HL-60 (cell line): ENCODE measurements at regions not wholly inside any gene's neighbourhood (a gene's known extent, or its start where the extent isn't known, plus 50 kb on each side); places are given as distances from the start of the nearest gene placed in this dataset.

Experiments used
- DNase-seq, 2 experiments: peaks; one replicate each; pipeline ENCODE4 v3.0.0-alpha.2; 2010 to 2020; ENCODE audit warnings: low read depth in 1 of 2, low spot score in 1 of 2
- H3K27ac ChIP-seq: fragments of 250-450 bp; sonication (Bioruptor Pico); replicated peaks from 2 replicates; pipeline ENCODE4 v1.5.1; 2020; ENCODE audit warnings: mild to moderate bottlenecking, moderate library complexity
- H3K27me3 ChIP-seq: fragments of 250-450 bp; sonication (Bioruptor Pico); 2 replicates; pipeline ENCODE4 v1.5.1; 2021; ENCODE audit warnings: mild to moderate bottlenecking, moderate library complexity; ENCODE audit not compliant: insufficient read depth, poor library complexity, severe bottlenecking
- H3K4me3 ChIP-seq: replicated peaks from 2 replicates; pipeline ENCODE4 v1.5.1; 2011; ENCODE audit warnings: mild to moderate bottlenecking, control low read depth, low read length; ENCODE audit not compliant: insufficient read depth
- GABPA ChIP-seq: IDR thresholded peaks from 2 replicates; pipeline ENCODE4 v1.6.1; 2012; ENCODE audit warnings: low read depth
- POLR2AphosphoS5 ChIP-seq: IDR thresholded peaks from 2 replicates; pipeline ENCODE4 v1.6.1; 2012; ENCODE audit warnings: low read depth
- SPI1 ChIP-seq: IDR thresholded peaks from 2 replicates; pipeline ENCODE4 v1.6.1; 2012; ENCODE audit warnings: low read depth, mild to moderate bottlenecking, borderline replicate concordance
- TF ChIP-seq, protein P1 (sequence below): IDR thresholded peaks from 2 replicates; pipeline ENCODE4 v1.6.1; 2012; ENCODE audit warnings: low read depth; ENCODE audit not compliant: insufficient replicate concordance
- TF ChIP-seq, protein P2 (sequence below): IDR thresholded peaks from one replicate; pipeline ENCODE4 v1.5.1; 2011; ENCODE audit warnings: low read length, control low read depth, inconsistent platforms; ENCODE audit not compliant: insufficient read depth

DNA sequence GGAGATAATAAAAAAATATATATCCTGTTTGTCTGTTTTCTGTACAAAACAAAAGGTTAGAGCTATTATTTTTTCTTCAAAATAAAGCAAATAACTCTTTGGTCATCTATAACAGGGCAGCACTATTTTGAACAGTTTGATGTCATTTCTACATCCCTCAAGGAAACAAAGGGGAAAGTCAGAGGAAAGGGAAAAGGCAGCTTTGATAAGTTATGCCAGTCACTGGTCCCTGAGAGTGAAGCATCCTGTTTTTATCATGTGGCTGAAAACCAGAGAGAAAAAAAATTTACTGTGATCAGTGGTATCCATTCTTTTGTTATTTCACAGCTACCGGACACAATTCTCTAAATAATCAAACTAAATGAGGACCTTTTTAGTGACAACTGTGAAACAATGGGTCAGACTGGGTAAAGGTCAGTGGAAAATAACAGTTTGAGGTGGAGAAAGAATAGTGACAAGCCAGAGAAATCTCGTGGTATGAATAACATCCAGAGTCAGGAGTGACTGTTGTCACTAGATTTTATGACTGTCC is 356.0 kb downstream of the HDGFL1 start:
- TF ChIP-seq, protein P1, sequence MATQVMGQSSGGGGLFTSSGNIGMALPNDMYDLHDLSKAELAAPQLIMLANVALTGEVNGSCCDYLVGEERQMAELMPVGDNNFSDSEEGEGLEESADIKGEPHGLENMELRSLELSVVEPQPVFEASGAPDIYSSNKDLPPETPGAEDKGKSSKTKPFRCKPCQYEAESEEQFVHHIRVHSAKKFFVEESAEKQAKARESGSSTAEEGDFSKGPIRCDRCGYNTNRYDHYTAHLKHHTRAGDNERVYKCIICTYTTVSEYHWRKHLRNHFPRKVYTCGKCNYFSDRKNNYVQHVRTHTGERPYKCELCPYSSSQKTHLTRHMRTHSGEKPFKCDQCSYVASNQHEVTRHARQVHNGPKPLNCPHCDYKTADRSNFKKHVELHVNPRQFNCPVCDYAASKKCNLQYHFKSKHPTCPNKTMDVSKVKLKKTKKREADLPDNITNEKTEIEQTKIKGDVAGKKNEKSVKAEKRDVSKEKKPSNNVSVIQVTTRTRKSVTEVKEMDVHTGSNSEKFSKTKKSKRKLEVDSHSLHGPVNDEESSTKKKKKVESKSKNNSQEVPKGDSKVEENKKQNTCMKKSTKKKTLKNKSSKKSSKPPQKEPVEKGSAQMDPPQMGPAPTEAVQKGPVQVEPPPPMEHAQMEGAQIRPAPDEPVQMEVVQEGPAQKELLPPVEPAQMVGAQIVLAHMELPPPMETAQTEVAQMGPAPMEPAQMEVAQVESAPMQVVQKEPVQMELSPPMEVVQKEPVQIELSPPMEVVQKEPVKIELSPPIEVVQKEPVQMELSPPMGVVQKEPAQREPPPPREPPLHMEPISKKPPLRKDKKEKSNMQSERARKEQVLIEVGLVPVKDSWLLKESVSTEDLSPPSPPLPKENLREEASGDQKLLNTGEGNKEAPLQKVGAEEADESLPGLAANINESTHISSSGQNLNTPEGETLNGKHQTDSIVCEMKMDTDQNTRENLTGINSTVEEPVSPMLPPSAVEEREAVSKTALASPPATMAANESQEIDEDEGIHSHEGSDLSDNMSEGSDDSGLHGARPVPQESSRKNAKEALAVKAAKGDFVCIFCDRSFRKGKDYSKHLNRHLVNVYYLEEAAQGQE, result no peak
- TF ChIP-seq, protein P2, sequence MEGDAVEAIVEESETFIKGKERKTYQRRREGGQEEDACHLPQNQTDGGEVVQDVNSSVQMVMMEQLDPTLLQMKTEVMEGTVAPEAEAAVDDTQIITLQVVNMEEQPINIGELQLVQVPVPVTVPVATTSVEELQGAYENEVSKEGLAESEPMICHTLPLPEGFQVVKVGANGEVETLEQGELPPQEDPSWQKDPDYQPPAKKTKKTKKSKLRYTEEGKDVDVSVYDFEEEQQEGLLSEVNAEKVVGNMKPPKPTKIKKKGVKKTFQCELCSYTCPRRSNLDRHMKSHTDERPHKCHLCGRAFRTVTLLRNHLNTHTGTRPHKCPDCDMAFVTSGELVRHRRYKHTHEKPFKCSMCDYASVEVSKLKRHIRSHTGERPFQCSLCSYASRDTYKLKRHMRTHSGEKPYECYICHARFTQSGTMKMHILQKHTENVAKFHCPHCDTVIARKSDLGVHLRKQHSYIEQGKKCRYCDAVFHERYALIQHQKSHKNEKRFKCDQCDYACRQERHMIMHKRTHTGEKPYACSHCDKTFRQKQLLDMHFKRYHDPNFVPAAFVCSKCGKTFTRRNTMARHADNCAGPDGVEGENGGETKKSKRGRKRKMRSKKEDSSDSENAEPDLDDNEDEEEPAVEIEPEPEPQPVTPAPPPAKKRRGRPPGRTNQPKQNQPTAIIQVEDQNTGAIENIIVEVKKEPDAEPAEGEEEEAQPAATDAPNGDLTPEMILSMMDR, result no peak
- TF ChIP-seq SPI1 (no peak), GABPA (no peak), POLR2AphosphoS5 (no peak)
- no peaks in the 10 kb centered on the region for H3K27me3 ChIP-seq

DNA sequence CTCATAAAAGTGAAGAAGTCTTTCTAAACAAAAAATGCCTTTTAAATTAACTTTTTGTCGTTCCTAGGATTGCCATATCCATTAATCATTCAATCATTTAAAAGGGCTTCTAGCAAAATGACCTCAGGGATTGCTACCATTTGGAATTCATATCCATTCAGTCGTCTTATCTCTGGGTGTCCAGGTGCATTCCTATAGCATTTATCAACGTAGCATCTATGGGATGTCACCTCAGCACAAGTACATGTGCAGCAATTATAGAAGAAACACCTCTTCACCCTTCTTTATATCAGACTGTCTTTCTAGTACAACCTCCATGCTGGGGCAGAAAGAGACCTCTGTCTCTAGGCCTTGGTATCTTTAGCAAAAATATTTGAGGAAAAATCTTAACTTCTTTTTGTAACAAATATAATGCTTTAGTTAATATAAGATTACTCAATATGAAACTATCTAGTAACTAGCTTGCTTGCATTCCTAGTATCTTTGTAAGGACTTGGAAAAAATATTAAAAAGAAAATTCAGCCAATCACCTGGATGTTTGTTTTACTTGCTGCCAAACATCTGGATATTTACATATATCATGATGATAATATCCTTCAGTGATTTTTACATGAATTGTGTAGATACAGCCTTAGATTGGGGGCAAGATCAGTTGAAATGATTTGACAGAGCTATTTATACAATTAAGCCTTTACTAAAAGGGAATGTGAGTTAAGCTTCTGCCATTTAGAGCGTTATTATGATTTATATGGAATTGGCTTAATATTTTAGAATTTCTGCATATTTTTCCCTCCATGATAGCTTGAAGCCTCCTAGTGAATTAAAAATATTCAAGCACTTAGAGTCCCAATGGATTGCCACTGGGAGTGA is 356.8 kb downstream of the HDGFL1 start:
- Histone ChIP-seq H3K27ac (no peak overlapping the region), H3K27me3 (no peaks in the 10 kb centered on the region), H3K4me3 (no peak overlapping the region)
- TF ChIP-seq, protein P1, result no peak
- TF ChIP-seq, protein P2, result no peak
- TF ChIP-seq SPI1 (no peak), POLR2AphosphoS5 (no peak), GABPA (no peak)
- DNase-seq, result no peak

More for the DNA sequence above, 356.0 kb downstream of the HDGFL1 start:
- no peak overlapping the region for H3K4me3 ChIP-seq
- DNase-seq, result no peak
- no peak overlapping the region for H3K27ac ChIP-seq

DNA sequence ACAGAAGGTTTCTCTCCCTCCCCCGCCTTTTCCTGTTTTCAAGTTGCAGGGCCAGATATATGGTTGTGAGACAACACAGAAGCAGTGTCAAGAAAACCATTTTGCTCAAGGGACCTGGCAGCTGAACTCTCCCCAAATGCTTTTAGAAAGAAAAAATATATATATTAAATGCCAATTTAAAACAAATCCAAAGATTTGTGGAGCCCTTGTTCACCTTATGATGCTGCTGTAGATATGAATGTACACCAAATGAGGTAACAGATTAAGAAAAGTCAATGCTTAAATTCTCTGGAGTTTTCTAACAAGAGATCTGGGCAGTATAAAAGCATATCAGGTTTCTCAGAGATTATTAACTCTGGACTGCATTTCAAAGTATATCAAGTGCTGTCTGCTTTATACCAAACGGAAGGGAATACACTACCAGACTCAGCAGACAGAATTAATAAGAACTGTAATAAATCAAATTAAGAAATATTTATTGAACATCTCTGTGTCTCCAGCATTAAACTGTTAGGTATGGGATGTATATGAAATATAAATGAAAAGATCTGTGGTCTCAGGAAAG is 357.5 kb downstream of the HDGFL1 start:
- Histone ChIP-seq H3K27ac (no peak overlapping the region), H3K27me3 (no peaks in the 10 kb centered on the region), H3K4me3 (no peak overlapping the region)
- TF ChIP-seq SPI1, result no peak
- TF ChIP-seq, protein P1, result no peak
- no peak for TF ChIP-seq POLR2AphosphoS5
- DNase-seq, result no peak
